D341Med (cell line): ENCODE measurements at regions not wholly inside any gene's neighbourhood (a gene's known extent, or its start where the extent isn't known, plus 50 kb on each side); places are given as distances from the start of the nearest gene placed in this dataset.
"Not testable (repeated sequence)": the region's sequence is repeated elsewhere in the genome, so short reads cannot be mapped to it uniquely, and the experiment has no call there.

Source experiments
- DNase-seq: peaks from one replicate; pipeline ENCODE4 v3.0.0; 2012; ENCODE audit warnings: low spot score

DNA sequence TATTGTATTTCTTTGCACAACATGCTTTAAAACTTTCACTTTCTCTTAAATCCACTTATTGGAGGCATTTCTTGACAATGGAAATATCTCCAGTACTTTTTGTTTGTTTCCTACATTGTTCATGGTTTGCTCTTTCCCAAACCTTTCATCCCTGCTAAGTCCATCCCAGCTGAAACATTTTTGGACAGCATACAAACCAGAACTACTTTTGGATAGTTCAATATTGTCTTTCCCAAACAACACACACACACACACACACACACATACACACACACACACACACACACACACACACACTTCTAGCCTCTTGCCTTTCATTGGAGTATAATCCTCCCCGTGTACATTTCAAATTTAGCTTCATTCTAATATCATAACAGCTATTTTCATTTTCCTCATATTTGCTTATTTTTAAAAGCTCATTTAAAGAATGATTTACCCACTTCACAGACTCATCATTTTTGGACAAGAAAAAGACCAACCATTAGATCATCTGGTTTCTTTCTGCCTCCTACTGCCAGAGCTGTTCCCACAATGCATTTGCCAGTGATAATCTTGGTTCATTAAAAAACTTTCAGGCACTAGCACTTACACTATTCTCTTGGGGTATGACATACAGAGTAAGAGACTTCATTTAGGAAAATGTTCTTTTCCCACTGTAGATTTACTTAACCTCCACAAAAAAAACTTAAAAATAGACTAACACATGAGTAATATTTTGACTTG is 248.1 kb downstream of the CD109 start:
- DNase-seq = no peak

DNA sequence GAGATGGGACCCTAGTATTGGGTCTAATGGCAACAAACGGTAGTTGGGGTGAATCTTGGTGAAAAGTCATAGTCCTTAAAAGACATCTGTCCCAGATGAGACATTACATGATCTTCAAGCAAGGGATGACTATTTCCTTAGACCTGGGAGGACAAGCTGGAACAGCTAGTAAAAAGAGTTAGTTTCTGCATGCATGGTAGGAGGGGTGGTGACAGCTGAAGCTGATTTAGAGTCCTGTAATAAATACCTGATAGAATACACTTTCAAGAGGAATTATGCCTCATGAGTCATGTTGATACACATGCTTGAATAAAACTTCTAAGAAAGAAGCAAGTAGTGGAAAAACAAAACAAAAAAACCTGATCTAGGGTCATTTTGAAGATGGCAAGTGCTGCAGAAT is 247.4 kb downstream of the CD109 start:
- no peak for DNase-seq

DNA sequence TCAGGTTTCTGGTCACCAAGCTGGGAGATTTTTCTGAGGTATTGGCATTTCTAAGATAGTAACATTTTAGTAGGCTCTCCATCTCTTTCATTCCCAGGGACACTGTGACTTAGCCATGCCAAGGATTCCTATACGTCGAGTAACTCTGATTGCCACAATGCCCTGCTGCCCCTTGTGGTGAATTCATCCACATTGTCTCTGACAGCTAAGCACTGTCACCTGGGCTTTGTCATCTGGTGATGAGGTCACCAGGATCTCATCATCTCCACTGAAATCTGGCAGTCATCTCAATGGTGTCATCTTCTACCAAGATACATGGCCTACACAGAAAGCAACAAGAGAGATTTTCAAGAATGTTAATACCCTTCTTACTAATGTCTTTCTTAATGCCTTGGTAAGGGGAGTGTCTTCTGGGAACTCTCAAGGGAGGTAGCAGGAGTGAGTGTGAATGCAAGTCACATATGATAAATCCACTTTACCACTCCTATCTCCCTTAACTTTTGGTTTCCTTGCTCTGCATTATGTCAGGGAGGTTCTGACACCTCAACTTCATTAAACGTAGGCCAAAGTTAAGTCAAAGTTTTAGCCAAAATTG is 246.7 kb downstream of the CD109 start:
- DNase-seq = no peak

DNA sequence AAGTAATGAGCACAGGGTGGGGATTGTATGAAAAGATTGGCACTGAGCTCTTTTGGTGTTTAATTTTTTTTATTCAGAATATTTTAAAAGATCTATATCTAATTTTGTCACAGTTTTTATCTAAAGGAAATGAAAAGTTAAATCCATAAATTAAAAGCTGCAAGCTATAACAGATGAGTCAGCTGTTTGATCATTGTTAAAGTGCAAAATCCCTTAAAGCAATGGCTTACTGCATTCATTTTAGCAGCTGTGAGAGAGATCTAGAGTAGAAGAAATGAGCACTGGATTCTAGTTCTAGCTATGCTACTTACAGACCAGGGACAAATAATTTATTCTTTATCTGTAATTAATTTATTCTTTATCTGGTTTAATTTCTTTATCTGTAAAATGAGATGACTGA is 245.9 kb downstream of the CD109 start:
- DNase-seq = no peak

DNA sequence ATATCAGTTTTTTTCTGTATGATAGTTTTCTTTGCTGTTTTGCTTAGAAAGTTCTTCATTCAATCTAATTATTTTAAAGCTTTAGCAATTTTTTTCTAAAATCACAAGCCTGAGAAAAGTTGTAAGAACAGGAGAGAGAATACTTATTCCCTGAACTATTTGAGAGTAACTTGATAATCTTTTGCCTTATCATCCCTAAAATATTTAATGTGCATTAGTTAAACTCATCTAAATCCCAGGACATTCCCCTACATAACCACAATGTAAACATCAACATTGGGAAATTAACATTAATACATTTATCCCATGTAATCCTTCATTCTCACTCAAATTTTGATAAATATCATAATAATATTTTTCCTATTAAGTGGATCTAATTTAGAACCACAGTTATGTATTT is 241.8 kb downstream of the CD109 start:
- DNase-seq = no peak

DNA sequence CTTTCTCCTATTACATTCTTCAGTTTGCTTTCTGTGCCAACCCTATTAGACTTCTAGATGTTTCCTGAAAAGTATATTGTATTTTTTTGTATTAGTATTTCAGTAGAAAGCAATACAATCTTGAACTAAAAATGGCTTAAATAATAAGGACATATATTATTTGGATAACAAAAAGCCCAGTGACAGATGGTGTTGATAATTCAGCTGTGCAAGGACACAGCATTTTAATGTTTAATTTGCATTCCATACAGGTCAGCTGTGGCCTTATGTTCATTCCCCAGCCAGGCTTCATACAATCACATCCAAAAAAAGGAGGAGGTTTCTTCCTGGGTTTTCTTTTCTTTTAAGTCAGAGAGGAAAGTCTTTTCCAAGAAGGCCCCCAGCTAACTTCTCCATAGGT is 236.9 kb downstream of the CD109 start:
- DNase-seq = no peak

DNA sequence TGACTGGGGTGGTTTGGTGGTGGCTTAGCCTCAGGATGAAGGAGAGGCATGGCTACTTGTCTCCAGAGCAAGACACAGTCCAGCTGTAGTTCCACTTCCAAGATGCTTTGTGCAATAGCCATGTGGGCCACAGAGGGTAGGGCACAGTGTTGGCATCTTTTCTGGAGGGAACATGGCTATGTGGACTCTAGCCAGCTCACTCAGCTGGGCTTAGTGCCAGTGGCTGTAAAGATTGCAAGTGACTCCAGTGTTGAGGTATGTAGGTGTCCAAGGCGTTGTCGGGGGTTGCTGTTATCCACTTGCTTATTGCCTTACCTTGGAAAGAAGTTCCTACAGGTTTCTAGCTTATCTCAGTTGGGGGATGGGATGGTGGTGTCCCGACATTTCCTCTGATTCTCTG is 233.4 kb downstream of the CD109 start:
- no peak for DNase-seq

DNA sequence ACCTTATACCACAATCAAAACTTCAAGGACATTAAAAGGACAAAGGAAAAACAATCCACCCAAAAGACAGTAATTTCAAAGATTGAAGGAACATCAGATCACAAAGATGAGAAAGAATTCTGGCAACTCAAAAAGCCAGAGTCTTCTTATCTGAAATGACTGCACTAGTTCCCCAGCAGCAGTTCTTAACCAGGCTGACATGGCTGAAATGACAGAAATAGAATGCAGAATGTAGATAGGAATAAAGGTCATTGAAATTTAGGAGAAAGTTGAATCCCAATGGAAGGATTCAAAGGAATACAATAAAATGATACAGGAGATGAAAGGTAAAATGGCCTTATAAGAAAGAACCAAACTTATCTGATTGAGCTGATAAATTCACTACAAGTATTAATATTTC is 231.4 kb downstream of the CD109 start:
- no peak for DNase-seq

DNA sequence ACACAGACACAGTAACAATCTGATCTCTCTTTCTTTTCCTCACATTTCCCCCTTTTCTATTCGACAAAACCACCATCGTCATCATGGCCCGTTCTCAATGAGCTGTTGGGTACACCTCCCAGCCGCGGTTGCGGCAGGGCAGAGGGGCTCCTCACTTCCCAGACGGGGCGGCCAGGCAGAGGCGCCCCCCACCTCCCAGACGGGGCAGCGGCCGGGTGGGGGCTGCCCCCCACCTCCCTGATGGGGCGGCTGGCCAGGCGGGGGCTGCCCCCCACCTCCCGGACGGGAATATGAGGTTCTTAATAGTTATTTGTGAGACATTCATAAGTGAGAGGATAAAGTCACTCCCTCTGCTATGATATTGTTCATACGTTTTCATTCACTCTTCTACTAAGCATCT is 229.7 kb downstream of the CD109 start:
- not testable (repeated sequence) for DNase-seq

DNA sequence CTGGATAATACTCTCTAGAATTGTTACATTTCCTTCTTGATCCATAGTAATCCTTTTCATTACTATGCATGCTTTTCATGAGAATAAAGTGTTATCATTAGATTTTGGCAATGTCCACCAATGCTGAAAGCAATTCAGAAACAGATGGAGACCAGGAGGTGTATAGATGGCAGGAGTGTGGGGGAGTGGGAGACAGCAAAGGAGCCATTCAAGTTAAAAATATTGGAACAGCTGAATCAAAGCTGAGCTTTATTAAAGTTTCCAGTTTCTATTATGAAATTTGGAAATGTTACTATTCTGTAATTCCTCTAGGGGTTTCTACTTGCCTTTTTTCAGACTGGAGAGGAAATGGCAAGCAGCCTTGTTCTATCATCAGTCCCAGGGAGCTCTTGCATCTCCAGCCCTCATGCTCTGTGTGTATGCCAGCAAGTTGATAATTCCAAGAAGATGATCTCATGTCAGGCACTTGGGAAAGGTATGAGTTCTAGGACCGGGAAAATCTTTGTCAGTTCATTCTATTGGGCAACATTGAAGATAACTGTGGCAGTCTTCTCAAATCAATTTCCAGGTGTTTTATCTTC is 228.0 kb downstream of the CD109 start:
- no peak for DNase-seq

DNA sequence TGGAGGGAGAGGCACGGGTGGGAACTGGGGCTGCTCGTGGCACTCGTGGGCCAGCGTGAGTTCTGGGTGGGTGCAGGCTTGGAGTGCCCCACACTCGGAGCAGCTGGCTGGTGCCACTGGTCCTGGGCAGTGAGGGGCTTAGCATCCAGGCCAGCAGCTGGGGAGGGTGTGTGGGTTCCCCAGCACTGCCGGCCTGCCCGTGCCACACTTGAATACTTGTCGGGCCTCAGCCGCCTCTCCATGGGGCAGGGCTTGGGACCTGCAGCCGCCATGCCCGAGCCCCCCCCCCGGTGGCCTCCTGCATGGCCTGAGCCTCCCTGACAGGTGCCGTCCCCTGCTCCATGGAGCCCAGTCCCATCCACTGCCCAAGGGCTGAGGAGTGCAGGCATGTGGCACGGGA is 207.2 kb downstream of the CD109 start:
- DNase-seq = no peak

DNA sequence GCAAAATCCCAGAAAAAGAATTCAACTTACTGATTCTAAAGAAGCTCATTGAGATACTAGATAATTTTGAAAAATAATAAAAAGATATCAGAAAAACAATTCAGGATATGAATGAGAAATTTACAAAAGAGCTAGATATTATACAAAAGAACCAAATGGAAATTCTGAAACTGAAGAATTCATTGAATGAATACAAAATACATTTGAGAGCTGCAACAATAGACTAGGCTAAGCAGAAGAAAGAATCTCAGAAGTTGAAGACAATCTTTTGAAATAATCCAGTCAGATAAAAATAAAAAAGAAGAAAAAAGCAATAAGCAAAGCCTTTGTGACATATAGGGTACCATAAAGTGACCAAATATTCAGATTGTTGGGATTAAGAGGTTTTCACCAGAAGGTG is 206.0 kb downstream of the CD109 start:
- no peak for DNase-seq

DNA sequence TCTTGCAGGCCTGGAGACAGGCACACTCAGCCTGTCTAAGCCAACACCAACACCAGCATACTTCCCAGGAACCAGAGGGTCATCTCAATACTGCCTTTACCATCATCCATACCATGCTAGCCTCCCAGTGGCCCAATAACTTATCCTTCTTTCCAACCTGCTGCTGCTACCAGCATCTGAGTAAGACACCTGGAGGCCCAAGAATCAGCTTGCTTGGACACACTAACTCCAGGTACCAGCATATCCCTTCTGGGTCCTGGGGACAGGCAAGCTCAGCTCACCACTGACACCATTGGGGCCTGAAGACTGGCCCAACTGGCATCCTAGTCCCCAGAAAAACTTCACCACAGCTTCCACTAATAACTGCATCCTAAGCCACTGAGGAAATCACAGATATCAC is 205.3 kb downstream of the CD109 start:
- no peak for DNase-seq

DNA sequence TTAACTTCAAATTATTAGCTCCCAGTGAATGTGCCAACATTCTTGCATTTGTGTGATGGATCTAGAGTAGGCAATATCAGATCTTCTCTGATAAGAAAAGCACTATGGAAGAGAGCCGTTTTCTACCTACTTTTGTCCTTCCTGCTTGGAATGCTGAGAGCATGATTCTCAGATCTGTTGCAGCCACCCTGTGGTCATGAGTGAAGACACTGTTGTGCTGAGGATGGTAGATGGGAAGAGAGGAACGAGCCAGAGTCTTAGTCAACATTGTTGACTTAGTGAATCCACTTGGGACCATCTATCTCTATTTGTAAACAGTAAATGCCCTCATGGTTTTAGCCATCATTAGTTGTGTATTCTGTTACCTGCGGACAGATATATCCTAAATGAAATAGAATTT is 202.6 kb downstream of the CD109 start:
- no peak for DNase-seq

DNA sequence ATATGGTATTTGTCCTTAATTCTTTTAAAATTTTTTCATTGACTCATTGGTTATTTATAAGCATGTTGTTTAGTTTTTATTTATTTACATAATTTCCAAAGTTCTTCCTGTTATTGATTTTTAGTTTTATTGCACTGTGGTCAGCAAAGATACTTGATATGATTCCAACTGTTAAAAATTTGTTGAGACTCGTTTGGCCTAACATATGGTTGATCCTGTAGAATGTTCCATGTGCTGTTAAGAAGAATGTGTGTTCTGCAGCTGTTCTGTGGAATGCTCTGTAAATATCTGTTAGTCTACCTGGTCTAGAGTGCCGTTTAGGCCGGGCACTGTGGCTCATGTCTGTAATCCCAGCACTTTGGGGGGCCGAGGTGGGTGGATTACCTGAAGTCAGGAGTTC is 197.7 kb downstream of the CD109 start:
- DNase-seq = no peak

DNA sequence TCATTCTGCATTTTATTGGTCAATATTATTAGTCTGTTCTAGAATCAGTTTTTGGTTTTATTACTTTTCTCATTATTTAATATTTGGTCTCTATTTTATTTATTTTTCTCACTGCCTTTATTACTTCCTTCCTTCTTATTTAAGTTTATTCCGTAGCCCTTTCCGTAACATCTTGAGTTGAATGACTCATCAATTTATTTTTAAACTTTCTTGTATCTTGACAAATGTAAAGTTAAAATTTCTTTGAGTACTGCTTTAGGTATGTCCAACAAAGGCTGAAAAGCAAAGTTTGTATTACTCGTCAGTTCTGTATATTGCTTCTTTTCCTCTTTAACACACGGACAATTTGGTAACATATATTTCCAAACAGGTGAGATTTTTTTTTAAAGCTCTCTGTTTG is 192.0 kb downstream of the CD109 start:
- no peak for DNase-seq

DNA sequence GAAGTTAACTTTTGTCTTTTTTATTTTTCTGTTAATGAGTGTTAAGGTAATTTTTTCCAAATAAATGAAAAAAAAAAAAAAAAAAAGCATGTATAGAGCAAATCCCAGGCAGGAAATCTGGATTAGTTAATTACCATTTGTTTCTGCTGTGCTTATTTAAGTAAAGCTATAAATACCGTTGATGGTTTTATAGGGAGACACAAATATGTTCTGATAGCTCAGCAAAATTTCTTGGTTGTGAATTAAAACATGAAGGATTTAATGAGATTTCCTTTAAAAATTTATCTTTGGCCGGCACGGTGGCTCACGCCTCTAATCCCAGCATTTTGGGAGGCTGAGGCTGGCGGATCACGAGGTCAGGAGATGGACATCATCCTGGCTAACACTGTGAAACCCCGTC is 189.4 kb downstream of the CD109 start:
- no peak for DNase-seq

DNA sequence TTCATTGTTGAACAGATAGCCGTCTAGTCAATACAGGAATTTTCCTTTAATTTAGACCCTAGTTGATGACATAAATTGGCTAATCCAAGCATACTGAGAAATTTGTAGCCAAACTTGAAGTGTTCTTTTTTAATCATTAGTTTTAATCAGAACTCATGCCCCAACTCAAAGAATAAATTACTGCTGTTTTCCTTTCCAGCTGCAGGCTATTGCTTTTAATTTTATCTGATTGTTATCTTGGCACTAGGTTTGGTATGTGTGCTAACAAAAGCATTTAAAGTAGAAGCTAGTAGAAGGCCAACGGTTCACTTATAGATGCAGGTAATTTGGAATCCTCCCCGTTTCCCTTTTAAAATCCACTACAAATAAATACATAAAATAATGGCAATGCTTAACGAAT is 188.5 kb downstream of the CD109 start:
- no peak for DNase-seq

DNA sequence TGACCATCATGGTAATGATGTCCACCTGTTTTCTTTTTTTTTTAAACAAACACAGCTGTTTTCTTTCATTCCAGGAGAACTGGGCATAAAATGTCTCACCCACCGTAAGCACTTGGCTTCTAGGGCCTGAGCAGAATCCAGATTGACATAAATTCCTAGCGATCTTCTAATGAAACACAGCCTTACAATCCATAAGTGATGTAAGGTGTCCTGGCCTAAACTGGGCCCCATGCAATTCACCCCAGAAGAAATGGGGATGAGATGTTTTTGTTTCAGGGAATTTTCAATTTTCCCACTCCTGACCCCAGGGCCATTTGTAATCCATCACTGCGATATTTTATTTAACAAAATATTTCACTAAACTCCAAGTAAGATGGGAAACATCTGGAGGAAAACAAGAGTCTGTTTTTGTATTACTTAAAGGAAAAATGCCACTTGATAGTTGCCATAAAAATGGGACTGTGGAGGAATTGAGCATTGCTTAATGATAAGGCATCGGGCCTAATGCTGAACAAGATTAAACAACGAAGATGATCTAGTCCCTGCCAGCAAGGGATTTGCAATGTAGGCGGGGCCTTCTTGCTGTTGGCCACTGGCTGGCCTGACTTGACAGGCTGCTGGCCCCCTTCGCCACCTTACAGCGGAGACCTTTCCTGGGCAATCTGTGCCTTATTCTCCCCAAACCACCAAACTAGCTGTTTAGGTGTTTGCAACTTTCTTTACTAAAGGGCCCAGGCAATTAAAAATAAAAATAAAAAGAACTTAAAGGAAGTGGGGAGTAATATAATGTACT is 183.7 kb downstream of the CD109 start:
- no peak for DNase-seq

DNA sequence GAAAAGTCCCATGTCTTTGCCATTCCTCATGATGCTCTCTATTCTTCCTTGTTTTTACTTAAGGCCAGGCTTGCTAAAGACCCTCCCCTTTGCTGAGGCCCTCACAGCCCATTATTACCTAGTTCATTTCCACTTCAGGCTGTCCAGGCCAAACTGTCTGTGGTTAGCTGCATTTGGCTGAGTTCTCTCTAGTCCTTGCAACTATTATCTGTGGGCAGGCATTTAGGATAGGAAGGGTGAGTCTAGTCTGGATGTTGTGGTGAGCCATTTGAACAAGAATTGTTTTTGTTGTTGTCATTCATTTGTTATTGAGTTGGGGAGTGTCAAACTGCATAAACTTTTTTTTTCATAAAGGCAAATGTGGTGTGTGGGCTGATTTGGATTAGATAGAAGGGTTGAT is 182.4 kb downstream of the CD109 start:
- DNase-seq = no peak
